ENCODE measurements at regions not wholly inside any gene's neighbourhood (a gene's known extent, or its start where the extent isn't known, plus 50 kb on each side); places are given as distances from the start of the nearest gene placed in this dataset.

DNA sequence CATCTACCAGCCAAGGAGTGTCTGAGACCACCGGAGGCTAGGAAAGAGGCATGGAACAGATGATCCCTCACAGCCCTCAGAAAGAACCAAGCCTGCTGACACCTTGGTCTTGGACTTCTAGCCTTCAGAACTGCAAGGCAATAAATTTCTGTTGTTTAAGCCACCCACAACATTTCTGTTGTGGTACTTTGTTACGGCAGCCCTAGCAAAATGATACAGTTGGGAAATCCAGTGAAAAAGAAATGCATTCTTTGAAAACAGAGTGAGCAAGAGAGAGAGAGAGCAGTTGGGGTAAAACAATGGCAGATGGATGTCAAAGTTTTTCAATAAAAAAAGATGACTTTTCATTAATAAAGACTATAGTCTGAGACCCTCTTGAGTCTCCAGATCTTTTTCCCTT is 219.4 kb downstream of the NFKBIZ start:
- Histone ChIP-seq H3K27me3 (ENCODE audit: low read depth) (no peaks in the 10 kb centered on the region), H3K36me3 (no peaks in the 10 kb centered on the region), H3K9me3 (no peaks in the 10 kb centered on the region), H3K27ac (no peak overlapping the region), H3K4me1 (no peaks in the 10 kb centered on the region), H3K4me3 (no peak overlapping the region)
- intact Hi-C loops (cut with DNase I): no loop called here
- DNase-seq (no peak), ATAC-seq (no peak)
- TF ChIP-seq CTCF (IDR thresholded peaks at IDR 0.05): no peak

DNA sequence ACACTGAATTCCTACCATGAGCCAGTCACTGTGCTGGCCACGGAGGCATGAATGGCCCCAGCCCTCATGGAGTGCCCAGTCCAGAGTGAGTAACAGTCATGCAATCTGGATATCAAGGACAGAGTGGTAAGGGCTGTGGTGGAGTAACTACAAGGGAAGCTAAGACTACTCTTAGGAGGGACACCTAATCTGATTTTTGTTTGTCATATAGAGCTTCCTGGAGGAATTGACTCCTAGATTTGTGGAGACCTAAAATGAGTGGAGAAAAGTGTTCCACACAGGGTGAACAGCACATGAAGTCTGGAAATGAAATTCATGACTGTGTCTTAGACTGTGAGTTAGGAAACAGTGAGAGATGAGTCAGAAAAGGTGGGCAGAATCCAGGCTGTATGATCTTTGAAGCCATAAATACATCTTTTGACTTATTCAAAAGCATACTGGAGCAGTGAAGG is 219.9 kb downstream of the NFKBIZ start:
- no peak for TF ChIP-seq CTCF (IDR thresholded peaks at IDR 0.05)
- ATAC-seq (no peak), DNase-seq (no peak)
- H3K9me3 ChIP-seq: no peaks in the 10 kb centered on the region
- H3K27ac ChIP-seq: no peak overlapping the region
- H3K36me3 ChIP-seq: no peaks in the 10 kb centered on the region
- no peak overlapping the region for H3K4me3 ChIP-seq
- no peaks in the 10 kb centered on the region for H3K4me1 ChIP-seq
- intact Hi-C loops (cut with DNase I): no loop called here
- no peaks in the 10 kb centered on the region for H3K27me3 ChIP-seq (ENCODE audit: low read depth)

GRCh38 chr3:102074946-102075345 is 225.6 kb downstream of the NFKBIZ start:
- intact Hi-C loops (cut with DNase I): no loop called here
- H3K27me3 ChIP-seq (ENCODE audit: low read depth): no peaks in the 10 kb centered on the region

DNA sequence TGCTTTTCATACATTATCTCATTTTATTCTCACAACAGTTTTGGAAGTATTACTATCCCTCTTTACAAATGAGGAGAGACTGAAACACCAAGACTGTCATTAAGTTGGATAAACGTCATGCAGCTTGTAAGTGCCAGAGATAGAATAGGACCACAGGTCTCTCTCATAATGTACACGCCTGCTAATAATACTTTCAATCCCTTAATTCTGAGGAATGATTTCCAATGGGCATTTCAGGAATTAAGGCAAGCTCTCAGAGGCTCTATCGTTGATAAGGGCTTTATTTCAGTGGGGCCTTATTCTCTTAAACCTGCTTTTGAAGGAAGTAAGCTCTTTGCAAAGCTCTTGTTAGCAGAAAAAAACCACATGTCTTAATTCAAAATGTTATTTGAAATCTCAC is 229.1 kb downstream of the NFKBIZ start:
- no peak overlapping the region for H3K4me3 ChIP-seq
- TF ChIP-seq CTCF (IDR thresholded peaks at IDR 0.05): no peak
- H3K27me3 ChIP-seq (ENCODE audit: low read depth): no peaks in the 10 kb centered on the region
- no peaks in the 10 kb centered on the region for H3K9me3 ChIP-seq
- peak overlapping the region; percentile 68 for H3K27ac ChIP-seq
- DNase-seq (no peak), ATAC-seq (no peak)
- H3K36me3 ChIP-seq: no peaks in the 10 kb centered on the region
- peaks cover 8% of the 10 kb centered on the region for H3K4me1 ChIP-seq
- intact Hi-C loops (cut with DNase I): no loop called here

More at GRCh38 chr3:102074946-102075345, 225.6 kb downstream of the NFKBIZ start:
- Histone ChIP-seq H3K4me3 (no peak overlapping the region), H3K9me3 (no peaks in the 10 kb centered on the region), H3K4me1 (peaks cover 8% of the 10 kb centered on the region), H3K27ac (no peak overlapping the region), H3K36me3 (no peaks in the 10 kb centered on the region)
- ATAC-seq: no peak
- no peak for TF ChIP-seq CTCF (IDR thresholded peaks at IDR 0.05)
- DNase-seq: no peak

DNA sequence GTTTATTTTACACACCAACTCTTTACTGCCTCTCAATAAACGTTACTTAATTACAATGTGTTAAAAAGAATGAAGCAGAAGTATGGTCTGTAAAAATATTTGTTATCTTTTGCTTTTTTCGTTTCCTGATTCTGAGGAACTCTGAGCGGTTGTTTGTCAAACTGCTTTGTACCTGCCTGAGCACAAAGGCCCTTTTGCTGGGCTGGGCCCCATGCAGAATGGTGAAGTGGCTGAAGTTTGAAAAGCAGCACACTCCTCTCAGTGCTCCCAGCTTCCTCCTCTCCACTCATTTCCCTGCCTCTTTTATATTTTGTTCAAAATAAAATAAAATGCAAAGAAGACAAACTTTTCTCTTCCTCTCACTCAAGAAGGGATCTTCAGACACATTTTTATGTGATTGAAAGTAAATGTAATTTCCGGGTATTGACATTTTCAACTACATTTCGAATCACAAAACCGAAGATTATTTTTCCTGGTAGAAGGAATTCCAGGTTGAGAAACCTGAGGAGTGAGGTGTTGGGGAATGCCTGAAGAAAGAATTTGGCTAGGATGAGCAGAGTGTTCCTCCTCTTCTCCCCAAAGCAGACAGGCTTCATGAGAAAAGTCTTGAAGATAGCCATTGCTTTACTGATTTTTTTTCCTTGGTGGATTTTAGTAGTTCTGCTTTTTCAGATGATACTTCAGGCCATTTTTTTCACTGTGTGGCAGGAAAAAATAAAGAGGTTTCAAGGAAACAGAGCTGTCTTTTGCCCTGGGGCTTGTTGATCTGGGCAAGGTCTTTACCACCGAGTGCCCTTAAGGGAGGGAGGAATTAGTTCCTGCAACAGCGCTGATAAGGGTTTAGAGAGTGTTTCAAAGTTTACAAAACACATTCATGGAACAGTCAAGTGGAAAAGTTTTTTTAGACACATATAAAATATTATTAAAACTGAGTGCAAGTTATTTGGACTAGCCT is 229.8 kb downstream of the NFKBIZ start:
- peak; percentile 92 to 96 for ATAC-seq
- Histone ChIP-seq H3K27ac (peak overlapping the region; percentile 68), H3K27me3 (ENCODE audit: low read depth) (no peaks in the 10 kb centered on the region)

More for the DNA sequence above, 229.8 kb downstream of the NFKBIZ start:
- no peaks in the 10 kb centered on the region for H3K36me3 ChIP-seq
- no peaks in the 10 kb centered on the region for H3K9me3 ChIP-seq
- DNase-seq: peak; percentile 65
- no peak for TF ChIP-seq CTCF (IDR thresholded peaks at IDR 0.05)
- intact Hi-C loops (cut with DNase I): no loop called here
- H3K4me1 ChIP-seq: peaks cover 8% of the 10 kb centered on the region
- H3K4me3 ChIP-seq: no peak overlapping the region
